Fibroblast of lung (primary cell): ENCODE measurements at regions not wholly inside any gene's neighbourhood (a gene's known extent, or its start where the extent isn't known, plus 50 kb on each side); places are given as distances from the start of the nearest gene placed in this dataset.

ENCODE experiments used
- DNase-seq, 2 donors: peaks; one replicate each; pipeline versions ENCODE4 v3.0.0 to v3.0.0-alpha.2; 2010; ENCODE audit warnings: low read depth in 2 of 2
- H2AFZ ChIP-seq: 2 replicates; pipeline ENCODE4 v1.5.1; 2012; ENCODE audit warnings: low read length, control low read depth, inconsistent platforms
- H3K27ac ChIP-seq: 2 replicates; pipeline ENCODE4 v1.5.1; 2011; ENCODE audit warnings: low read length, control low read depth; ENCODE audit not compliant: insufficient read depth
- H3K27me3 ChIP-seq: 2 replicates; pipeline ENCODE4 v1.5.1; 2011; ENCODE audit warnings: mild to moderate bottlenecking, low read length; ENCODE audit not compliant: control insufficient read depth, insufficient read depth
- H3K36me3 ChIP-seq: 2 replicates; pipeline ENCODE4 v1.5.1; 2011; ENCODE audit warnings: low read length; ENCODE audit not compliant: control insufficient read depth, insufficient read depth
- H3K4me1 ChIP-seq: 2 replicates; pipeline ENCODE4 v1.5.1; 2011; ENCODE audit warnings: low read length; ENCODE audit not compliant: control insufficient read depth, insufficient read depth; ENCODE audit errors: extremely low read depth
- H3K4me2 ChIP-seq: 2 replicates; pipeline ENCODE4 v1.5.1; 2011; ENCODE audit warnings: low read length, control low read depth; ENCODE audit not compliant: insufficient read depth; ENCODE audit errors: extremely low read depth
- H3K4me3 ChIP-seq, 4 experiments: fragments of 200-600 bp in 1 of 4; sonication (generic) in 1 of 4; replicated peaks in 1 of 4; 2 replicates each; pipeline ENCODE4 v1.5.1; 2011 to 2016; ENCODE audit warnings: low read length in 4 of 4, low read depth in 3 of 4, mild to moderate bottlenecking in 3 of 4, control low read depth in 2 of 4, inconsistent platforms in 1 of 4, mixed read lengths in 1 of 4; ENCODE audit not compliant: insufficient read depth in 1 of 4; ENCODE audit errors: control extremely low read depth in 1 of 4
- H3K79me2 ChIP-seq: 2 replicates; pipeline ENCODE4 v1.5.1; 2012; ENCODE audit warnings: mild to moderate bottlenecking, low read length, inconsistent platforms; ENCODE audit not compliant: control insufficient read depth, insufficient read depth
- H3K9ac ChIP-seq: 2 replicates; pipeline ENCODE4 v1.5.1; 2011; ENCODE audit warnings: mild to moderate bottlenecking, low read length, control low read depth; ENCODE audit not compliant: insufficient read depth
- H3K9me3 ChIP-seq: 2 replicates; pipeline ENCODE4 v1.5.1; 2012; ENCODE audit warnings: low read depth, low read length; ENCODE audit not compliant: control insufficient read depth, insufficient read depth
- H4K20me1 ChIP-seq: 2 replicates; pipeline ENCODE4 v1.5.1; 2011; ENCODE audit warnings: low read length; ENCODE audit not compliant: control insufficient read depth, insufficient read depth; ENCODE audit errors: extremely low read depth
- CTCF ChIP-seq, 2 donors: IDR thresholded peaks in 1 of 2; conservative IDR thresholded peaks in 1 of 2; 1 replicate in 1 of 2; 2 replicates in 1 of 2; pipeline ENCODE4 v1.5.1; 2011 to 2012; ENCODE audit warnings: low read length in 2 of 2, control low read depth in 1 of 2, inconsistent platforms in 1 of 2, low read depth in 1 of 2, mild to moderate bottlenecking in 1 of 2
- EZH2 ChIP-seq: IDR thresholded peaks from 2 replicates; pipeline ENCODE4 v1.5.1; 2012; ENCODE audit warnings: low read length, control low read depth, mild to moderate bottlenecking; ENCODE audit errors: missing control alignments

GRCh38 chr6:7671076-7671475 is 54.8 kb upstream of the BMP6 start:
- Histone ChIP-seq H3K79me2 (no peaks in the 10 kb centered on the region), H3K27ac (no peak overlapping the region), H4K20me1 (no peaks in the 10 kb centered on the region), H2AFZ (no peak overlapping the region), H3K36me3 (no peaks in the 10 kb centered on the region), H3K27me3 (no peaks in the 10 kb centered on the region), H3K9ac (no peak overlapping the region), H3K4me1 (peaks cover 2% of the 10 kb centered on the region), H3K4me3 (no peak overlapping the region), H3K4me2 (no peak overlapping the region), H3K9me3 (no peaks in the 10 kb centered on the region)
- DNase-seq = peak; percentile 31 to 35
- TF ChIP-seq EZH2 (no peak), CTCF (conservative IDR thresholded peaks at IDR 0.05 in 1 of 2, IDR thresholded peaks at IDR 0.05 in 1 of 2; ENCODE audit: low read depth in 1 of 2, low read length in 2 of 2) (no peak)

- Histone ChIP-seq H3K27ac (no peak overlapping the region), H2AFZ (no peak overlapping the region), H3K9me3 (no peaks in the 10 kb centered on the region), H3K4me2 (no peak overlapping the region), H3K9ac (no peak overlapping the region), H4K20me1 (no peaks in the 10 kb centered on the region), H3K79me2 (no peaks in the 10 kb centered on the region), H3K27me3 (no peaks in the 10 kb centered on the region), H3K36me3 (no peaks in the 10 kb centered on the region), H3K4me1 (peaks cover 2% of the 10 kb centered on the region), H3K4me3 (no peak overlapping the region)
- DNase-seq = peak; percentile 8 to 40
- TF ChIP-seq EZH2 = no peak
- no peak for TF ChIP-seq CTCF (conservative IDR thresholded peaks at IDR 0.05 in 1 of 2, IDR thresholded peaks at IDR 0.05 in 1 of 2; ENCODE audit: low read depth in 1 of 2, low read length in 2 of 2)
These were observed 54.3 kb upstream of the BMP6 start for GRCh38 chr6:7671581-7671980.

GRCh38 chr6:7672066-7673062 is 53.5 kb upstream of the BMP6 start:
- H3K36me3 ChIP-seq = no peaks in the 10 kb centered on the region
- TF ChIP-seq EZH2 = no peak
- TF ChIP-seq CTCF (conservative IDR thresholded peaks at IDR 0.05 in 1 of 2, IDR thresholded peaks at IDR 0.05 in 1 of 2; ENCODE audit: low read depth in 1 of 2, low read length in 2 of 2) = no peak
- H3K27ac ChIP-seq = no peak overlapping the region

More at GRCh38 chr6:7672066-7673062, 53.5 kb upstream of the BMP6 start:
- Histone ChIP-seq H4K20me1 (no peaks in the 10 kb centered on the region), H3K9ac (no peak overlapping the region), H3K4me1 (peaks cover 2% of the 10 kb centered on the region), H3K27me3 (no peaks in the 10 kb centered on the region), H3K4me3 (peak overlapping the region in 1 of 4 experiments; percentile 40), H3K9me3 (no peaks in the 10 kb centered on the region), H3K79me2 (no peaks in the 10 kb centered on the region), H2AFZ (peak overlapping the region; percentile 39), H3K4me2 (no peak overlapping the region)
- peak in 1 of 2 donors; percentile 14 for DNase-seq
